Hippocampal formation (tissue), 2 donors: ENCODE measurements at regions not wholly inside any gene's neighbourhood (a gene's known extent, or its start where the extent isn't known, plus 50 kb on each side); places are given as distances from the start of the nearest gene placed in this dataset.

Experiments used
- DNase-seq, 2 donors: peaks; one replicate each; lab custom pipeline; 2025; lab: John Stamatoyannopoulos, UW

- no peak for DNase-seq
These were observed 118.4 kb downstream of the LRRC30 start for GRCh38 chr18:7349181-7349837.

DNA sequence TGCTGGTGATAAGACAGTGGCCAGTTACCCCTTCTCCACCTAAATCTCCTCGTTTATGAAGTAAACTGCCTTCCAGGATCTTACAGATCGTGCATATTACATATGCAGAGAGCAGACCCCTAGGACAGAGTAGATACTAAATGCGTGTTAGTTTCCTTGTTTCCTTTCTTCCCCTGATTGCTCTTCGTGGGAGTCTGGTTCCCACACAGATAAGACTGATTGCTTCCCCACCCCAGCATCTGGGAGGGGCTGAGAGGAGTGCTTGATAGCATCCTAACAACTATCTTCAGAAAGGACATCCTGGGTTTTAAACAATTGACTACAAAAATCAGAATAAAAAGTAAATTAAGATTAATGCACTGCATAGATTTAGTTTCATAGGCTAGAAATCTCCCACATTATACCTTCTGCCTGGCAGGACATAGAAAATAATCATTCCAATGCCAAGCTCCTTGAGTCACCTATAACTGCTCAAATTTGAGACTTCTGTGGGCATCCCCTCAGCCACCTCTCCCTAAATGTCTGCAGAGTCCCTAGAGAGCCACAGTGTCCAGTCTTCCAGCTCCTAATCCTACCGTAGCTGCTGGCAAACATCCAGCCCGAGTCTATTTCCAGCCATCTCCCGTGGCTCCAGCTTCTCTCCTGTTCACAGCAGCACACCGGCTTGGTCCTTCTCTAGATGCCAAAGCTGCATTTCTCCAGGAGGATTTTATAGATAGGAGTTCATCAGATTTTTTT is 128.3 kb downstream of the LRRC30 start:
- no peak for DNase-seq

- DNase-seq: no peak
These were observed 129.8 kb downstream of the LRRC30 start for GRCh38 chr18:7360606-7361170.

DNA sequence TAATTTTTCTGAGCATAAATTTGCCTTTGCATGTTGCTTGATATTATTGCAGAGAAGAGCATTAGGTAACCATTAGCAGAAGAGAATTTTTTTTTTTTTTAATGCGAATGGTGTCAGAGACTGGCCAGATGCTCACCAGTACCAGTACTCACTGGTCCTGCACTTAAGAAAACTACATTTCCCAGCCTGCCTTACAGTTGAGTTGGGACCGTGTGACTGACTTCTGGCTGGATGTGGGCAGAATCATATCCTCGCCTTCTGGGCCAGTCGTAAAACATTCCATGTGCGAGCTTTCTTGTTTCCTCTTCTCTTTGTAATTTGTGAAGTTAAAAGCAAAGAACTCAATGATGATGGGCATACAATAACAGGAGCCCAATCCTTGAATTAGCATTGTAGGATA is 132.4 kb downstream of the LRRC30 start:
- DNase-seq: no peak

GRCh38 chr18:7366597-7366996 is 135.7 kb downstream of the LRRC30 start:
- DNase-seq: no peak

- DNase-seq: no peak
These were observed 136.4 kb downstream of the LRRC30 start for GRCh38 chr18:7367336-7367735.

- no peak for DNase-seq
These were observed 138.1 kb downstream of the LRRC30 start for GRCh38 chr18:7369006-7369405.

GRCh38 chr18:7370375-7370774 is 139.5 kb downstream of the LRRC30 start:
- DNase-seq: no peak

DNA sequence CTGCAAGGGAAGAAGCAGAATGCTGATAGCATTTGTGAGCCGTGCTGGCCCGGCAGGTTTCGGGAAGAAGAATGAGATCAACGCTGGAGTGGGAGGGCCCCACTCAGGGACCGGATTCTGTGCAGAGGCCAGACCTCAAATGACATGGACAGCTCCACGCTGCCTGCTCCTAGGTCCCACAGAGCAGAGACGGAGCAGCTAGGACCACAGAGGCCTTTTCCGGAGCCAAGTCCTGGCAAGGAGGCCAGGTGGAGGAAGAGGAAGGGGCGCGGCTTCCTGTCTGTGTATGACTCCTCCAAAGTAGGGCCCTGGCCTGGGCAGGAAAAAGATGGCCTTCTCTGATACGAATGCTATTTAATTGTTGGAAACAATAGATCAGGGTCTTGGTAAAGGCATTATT is 139.9 kb downstream of the LRRC30 start:
- DNase-seq: no peak

- DNase-seq: no peak
These were observed 142.6 kb downstream of the LRRC30 start for GRCh38 chr18:7373441-7373840.

GRCh38 chr18:7381307-7381706 is 150.4 kb downstream of the LRRC30 start:
- no peak for DNase-seq

- DNase-seq: no peak
These were observed 151.6 kb downstream of the LRRC30 start for GRCh38 chr18:7382328-7383001.

DNA sequence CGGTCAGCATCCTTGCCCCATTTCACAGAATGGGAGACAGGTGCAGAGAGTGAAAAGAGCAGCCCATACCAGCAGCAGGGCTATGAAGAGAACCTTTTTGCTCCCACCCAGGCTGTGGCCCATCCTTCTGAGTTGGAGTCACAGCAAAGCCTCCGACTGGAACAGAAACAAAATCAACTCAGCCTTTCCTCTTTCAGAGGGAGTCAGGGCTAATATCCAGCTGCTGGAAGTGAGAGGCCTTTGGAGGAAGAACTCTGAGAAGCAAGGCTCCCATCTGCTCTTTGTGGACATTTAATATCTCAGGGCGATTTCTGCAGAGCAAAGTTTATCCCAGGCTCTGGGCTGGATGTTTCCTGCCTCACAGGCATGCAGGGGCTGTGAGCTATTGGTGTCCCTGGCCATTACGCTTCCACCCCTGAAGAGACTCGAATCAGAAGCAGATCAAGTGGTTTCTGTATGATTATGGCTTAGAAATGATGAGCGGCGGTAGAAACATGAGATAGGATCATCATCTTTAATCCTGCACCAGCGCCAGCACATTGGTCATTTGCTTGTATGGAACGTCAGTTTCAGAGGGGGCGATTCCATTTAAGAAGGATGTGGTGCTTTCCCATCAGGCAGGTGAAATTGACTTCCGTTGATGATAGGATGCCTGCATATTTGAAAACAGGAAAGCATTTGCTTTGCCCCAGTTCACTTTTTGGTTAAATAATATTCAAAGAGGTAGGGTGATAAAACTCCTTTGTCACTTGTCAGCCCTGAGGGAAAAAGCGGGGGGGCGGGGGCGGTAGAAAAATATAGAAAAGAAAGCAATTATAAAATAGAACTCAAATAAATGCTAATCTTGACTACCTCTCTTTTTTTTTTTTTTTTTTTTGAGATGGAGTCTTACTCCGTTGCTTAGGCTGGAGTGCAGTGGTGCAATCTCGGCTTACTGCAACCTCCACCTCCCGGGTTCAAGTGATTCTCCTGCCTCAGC is 152.4 kb downstream of the LRRC30 start:
- DNase-seq: no peak

GRCh38 chr18:7388741-7389140 is 157.9 kb downstream of the LRRC30 start:
- DNase-seq: no peak

- no peak for DNase-seq
These were observed 160.0 kb downstream of the LRRC30 start for GRCh38 chr18:7390731-7391492.

DNA sequence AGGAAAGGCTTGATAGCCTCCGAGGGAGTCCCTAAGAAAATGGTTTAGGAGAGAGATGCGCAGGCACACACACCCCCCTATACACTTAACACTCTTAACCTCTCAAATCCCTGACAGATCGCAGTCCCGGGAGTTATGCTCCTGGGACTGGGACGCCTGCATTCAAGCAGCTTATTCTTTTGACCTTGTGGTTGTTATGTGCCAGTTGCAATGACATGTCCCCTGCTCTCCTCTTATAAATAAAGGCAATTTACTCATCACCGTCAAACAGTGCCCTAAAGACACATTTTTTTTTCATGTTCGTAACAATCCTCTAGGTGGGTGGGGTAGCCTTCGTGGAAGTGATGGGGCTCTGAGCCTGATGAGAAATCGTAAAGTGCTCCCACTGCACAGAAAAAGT is 162.2 kb downstream of the LRRC30 start:
- DNase-seq: no peak

- no peak for DNase-seq
These were observed 163.3 kb downstream of the LRRC30 start for GRCh38 chr18:7394050-7394659.

DNA sequence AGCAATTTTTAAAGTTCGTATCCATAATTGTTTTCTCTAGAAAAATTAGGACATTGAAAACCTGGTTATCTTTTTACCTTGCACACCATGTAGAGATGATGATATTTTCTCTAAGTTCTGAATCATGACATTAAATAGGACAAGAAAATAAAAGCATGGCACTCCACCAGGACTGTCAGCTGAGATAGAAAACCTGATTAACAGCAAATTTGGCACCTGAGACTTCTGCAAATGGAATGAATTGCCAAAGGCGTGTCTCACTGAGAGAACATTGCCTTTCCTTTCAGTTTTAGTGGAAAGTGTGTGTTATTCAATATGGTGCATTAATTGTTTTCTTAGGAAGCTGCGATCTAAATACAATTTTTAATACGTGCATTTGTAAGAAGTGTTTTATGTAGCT is 164.7 kb downstream of the LRRC30 start:
- DNase-seq: no peak

GRCh38 chr18:7413906-7414305 is 153.2 kb upstream of the PTPRM start:
- DNase-seq: no peak

GRCh38 chr18:7414459-7414858 is 152.7 kb upstream of the PTPRM start:
- DNase-seq: no peak
